Endothelial cell of hepatic sinusoid (primary cell): ENCODE measurements at regions not wholly inside any gene's neighbourhood (a gene's known extent, or its start where the extent isn't known, plus 50 kb on each side); places are given as distances from the start of the nearest gene placed in this dataset.

Experiments used
- in situ Hi-C: cut with HindIII; loops from 2 replicates; pipeline ENCODE4 v1.10.0; 2017; ENCODE audit warnings: low sequenced_read_pairs

GRCh38 chr14:34003082-34003668 lies 52.3 kb upstream of the EGLN3 start:
- in situ Hi-C loops: no loop called here
